OCI-LY3 (cell line): ENCODE measurements at regions not wholly inside any gene's neighbourhood (a gene's known extent, or its start where the extent isn't known, plus 50 kb on each side); places are given as distances from the start of the nearest gene placed in this dataset.
"Not testable (repeated sequence)": the region's sequence is repeated elsewhere in the genome, so short reads cannot be mapped to it uniquely, and the experiment has no call there.

Experiments used
- H2AFZ ChIP-seq: fragments of 200-600, 300-600 bp; shearing (Covaris generic); 2 replicates; pipeline ENCODE4 v1.6.0; 2014; ENCODE audit warnings: antibody characterized with exemption, low read depth, low read length
- H3K27ac ChIP-seq: fragments of 200-600, 300-600 bp; sonication (generic); 2 replicates; pipeline ENCODE4 v1.5.1; 2014; ENCODE audit warnings: mild to moderate bottlenecking, low read length, moderate library complexity, mixed read lengths
- H3K27me3 ChIP-seq: fragments of 200-600, 300-600 bp; sonication (generic); 2 replicates; pipeline ENCODE4 v1.6.1; 2014; ENCODE audit warnings: low read depth, low read length, mixed read lengths
- H3K36me3 ChIP-seq: fragments of 200-600, 300-600 bp; sonication (generic); replicated peaks from 2 replicates; pipeline ENCODE3; 2014; ENCODE audit warnings: low read depth, low read length, mixed read lengths
- H3K4me1 ChIP-seq: fragments of 300-600, 200-600 bp; sonication (generic); 2 replicates; pipeline ENCODE4 v1.6.1; 2014; ENCODE audit warnings: low read length, mixed read lengths
- H3K4me2 ChIP-seq: fragments of 200-600, 300-600 bp; sonication (generic); 2 replicates; pipeline ENCODE4 v1.6.1; 2014; ENCODE audit warnings: low read length, mixed read lengths
- H3K4me3 ChIP-seq: fragments of 300-600, 200-600 bp; sonication (generic); 2 replicates; pipeline ENCODE4 v1.5.1; 2014; ENCODE audit warnings: antibody characterized with exemption, mild to moderate bottlenecking, low read length, moderate library complexity
- H3K79me2 ChIP-seq: fragments of 300-600, 200-600 bp; shearing (Covaris generic); 2 replicates; pipeline ENCODE4 v1.6.1; 2014; ENCODE audit warnings: mild to moderate bottlenecking, low read length, mixed read lengths
- H3K9ac ChIP-seq: fragments of 300-600, 200-600 bp; shearing (Covaris generic); 2 replicates; pipeline ENCODE4 v1.6.0; 2014; ENCODE audit warnings: mild to moderate bottlenecking, low read length, moderate library complexity
- H3K9me3 ChIP-seq: fragments of 200-600, 300-600 bp; shearing (Covaris generic); 2 replicates; pipeline ENCODE4 v1.6.1; 2014; ENCODE audit warnings: low read length, mixed read lengths; ENCODE audit not compliant: insufficient read depth
- H4K20me1 ChIP-seq: fragments of 200-600, 300-600 bp; sonication (generic); 2 replicates; pipeline ENCODE4 v1.6.1; 2016; ENCODE audit warnings: low read length, mixed read lengths; ENCODE audit not compliant: insufficient read depth
- EZH2phosphoT487 ChIP-seq: fragments of 200-600 bp; shearing (Covaris generic); IDR thresholded peaks from 2 replicates; pipeline ENCODE4 v1.6.1; 2018; ENCODE audit warnings: antibody characterized with exemption, mixed run types, low read depth
- TF ChIP-seq, protein P1 (sequence below): fragments of 200-600, 300-600 bp; sonication (generic); IDR thresholded peaks from 2 replicates; pipeline ENCODE4 v1.5.1; 2014; ENCODE audit warnings: antibody characterized with exemption, low read length, low read depth

- Histone ChIP-seq H2AFZ (no peak overlapping the region), H3K4me3 (no peak overlapping the region), H3K4me2 (no peak overlapping the region)
Measured at GRCh38 chr5:57878301-57878722, 395.7 kb upstream of the ACTBL2 start.

GRCh38 chr5:57871496-57871895, 388.9 kb upstream of the ACTBL2 start:
- Histone ChIP-seq H3K4me2 (no peak overlapping the region), H3K79me2 (no peaks in the 10 kb centered on the region), H3K4me3 (no peak overlapping the region), H3K36me3 (no peaks in the 10 kb centered on the region), H3K4me1 (no peaks in the 10 kb centered on the region), H2AFZ (no peak overlapping the region), H3K27ac (no peak overlapping the region), H4K20me1 (no peaks in the 10 kb centered on the region), H3K9me3 (no peaks in the 10 kb centered on the region), H3K9ac (no peak overlapping the region), H3K27me3 (no peaks in the 10 kb centered on the region)
- TF ChIP-seq EZH2phosphoT487: no peak
- TF ChIP-seq, protein P1, sequence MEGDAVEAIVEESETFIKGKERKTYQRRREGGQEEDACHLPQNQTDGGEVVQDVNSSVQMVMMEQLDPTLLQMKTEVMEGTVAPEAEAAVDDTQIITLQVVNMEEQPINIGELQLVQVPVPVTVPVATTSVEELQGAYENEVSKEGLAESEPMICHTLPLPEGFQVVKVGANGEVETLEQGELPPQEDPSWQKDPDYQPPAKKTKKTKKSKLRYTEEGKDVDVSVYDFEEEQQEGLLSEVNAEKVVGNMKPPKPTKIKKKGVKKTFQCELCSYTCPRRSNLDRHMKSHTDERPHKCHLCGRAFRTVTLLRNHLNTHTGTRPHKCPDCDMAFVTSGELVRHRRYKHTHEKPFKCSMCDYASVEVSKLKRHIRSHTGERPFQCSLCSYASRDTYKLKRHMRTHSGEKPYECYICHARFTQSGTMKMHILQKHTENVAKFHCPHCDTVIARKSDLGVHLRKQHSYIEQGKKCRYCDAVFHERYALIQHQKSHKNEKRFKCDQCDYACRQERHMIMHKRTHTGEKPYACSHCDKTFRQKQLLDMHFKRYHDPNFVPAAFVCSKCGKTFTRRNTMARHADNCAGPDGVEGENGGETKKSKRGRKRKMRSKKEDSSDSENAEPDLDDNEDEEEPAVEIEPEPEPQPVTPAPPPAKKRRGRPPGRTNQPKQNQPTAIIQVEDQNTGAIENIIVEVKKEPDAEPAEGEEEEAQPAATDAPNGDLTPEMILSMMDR: no peak

More at GRCh38 chr5:57878301-57878722, 395.7 kb upstream of the ACTBL2 start:
- Histone ChIP-seq H3K27me3 (no peaks in the 10 kb centered on the region), H3K9ac (no peak overlapping the region), H3K36me3 (no peaks in the 10 kb centered on the region), H3K9me3 (no peaks in the 10 kb centered on the region), H3K4me1 (no peaks in the 10 kb centered on the region), H3K79me2 (no peaks in the 10 kb centered on the region), H4K20me1 (no peaks in the 10 kb centered on the region), H3K27ac (no peak overlapping the region)
- no peak for TF ChIP-seq EZH2phosphoT487
- TF ChIP-seq, protein P1: no peak

GRCh38 chr5:57870267-57870666, 387.7 kb upstream of the ACTBL2 start:
- H3K9ac ChIP-seq, H3K27ac ChIP-seq, H4K20me1 ChIP-seq, H3K9me3 ChIP-seq, H3K36me3 ChIP-seq, H2AFZ ChIP-seq, H3K4me3 ChIP-seq, H3K4me2 ChIP-seq, H3K79me2 ChIP-seq, H3K4me1 ChIP-seq, H3K27me3 ChIP-seq: not testable (repeated sequence)

GRCh38 chr5:57863661-57864060, 381.1 kb upstream of the ACTBL2 start:
- Histone ChIP-seq H3K27ac (no peak overlapping the region), H3K4me2 (no peak overlapping the region), H3K9ac (no peak overlapping the region), H3K4me3 (no peak overlapping the region), H2AFZ (no peak overlapping the region), H4K20me1 (no peaks in the 10 kb centered on the region), H3K79me2 (no peaks in the 10 kb centered on the region), H3K36me3 (no peaks in the 10 kb centered on the region), H3K9me3 (no peaks in the 10 kb centered on the region), H3K27me3 (no peaks in the 10 kb centered on the region), H3K4me1 (no peaks in the 10 kb centered on the region)
- TF ChIP-seq, protein P1: no peak
- TF ChIP-seq EZH2phosphoT487: no peak

DNA sequence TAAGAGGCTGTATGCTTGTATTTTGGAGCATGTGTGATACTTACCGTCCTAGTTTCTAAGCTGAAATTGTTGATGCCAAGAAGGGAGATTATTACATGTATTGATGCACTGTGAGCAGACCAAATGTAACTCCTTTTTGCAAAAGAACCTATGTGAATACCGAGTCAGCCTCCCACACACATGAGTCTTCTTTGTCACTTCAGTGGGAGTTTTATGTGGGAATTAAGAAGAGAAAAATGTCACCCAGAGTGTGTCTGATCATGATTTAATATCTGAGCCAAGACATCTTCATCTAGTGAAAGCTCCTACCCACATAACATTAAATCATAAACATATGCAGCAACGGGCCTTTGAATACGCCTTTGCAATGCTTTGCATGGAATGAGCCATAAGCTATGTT, 380.3 kb upstream of the ACTBL2 start:
- no peaks in the 10 kb centered on the region for H3K9me3 ChIP-seq
- H3K4me2 ChIP-seq: no peak overlapping the region
- no peak overlapping the region for H3K4me3 ChIP-seq
- H3K36me3 ChIP-seq: no peaks in the 10 kb centered on the region
- H4K20me1 ChIP-seq: no peaks in the 10 kb centered on the region
- H2AFZ ChIP-seq: no peak overlapping the region
- no peak overlapping the region for H3K9ac ChIP-seq
- no peaks in the 10 kb centered on the region for H3K27me3 ChIP-seq
- no peak for TF ChIP-seq EZH2phosphoT487
- TF ChIP-seq, protein P1: no peak
- H3K27ac ChIP-seq: no peak overlapping the region
- H3K4me1 ChIP-seq: no peaks in the 10 kb centered on the region
- no peaks in the 10 kb centered on the region for H3K79me2 ChIP-seq
